ENCODE measurements at regions not wholly inside any gene's neighbourhood (a gene's known extent, or its start where the extent isn't known, plus 50 kb on each side); places are given as distances from the start of the nearest gene placed in this dataset.
"Not testable (repeated sequence)": the region's sequence is repeated elsewhere in the genome, so short reads cannot be mapped to it uniquely, and the experiment has no call there.

DNA sequence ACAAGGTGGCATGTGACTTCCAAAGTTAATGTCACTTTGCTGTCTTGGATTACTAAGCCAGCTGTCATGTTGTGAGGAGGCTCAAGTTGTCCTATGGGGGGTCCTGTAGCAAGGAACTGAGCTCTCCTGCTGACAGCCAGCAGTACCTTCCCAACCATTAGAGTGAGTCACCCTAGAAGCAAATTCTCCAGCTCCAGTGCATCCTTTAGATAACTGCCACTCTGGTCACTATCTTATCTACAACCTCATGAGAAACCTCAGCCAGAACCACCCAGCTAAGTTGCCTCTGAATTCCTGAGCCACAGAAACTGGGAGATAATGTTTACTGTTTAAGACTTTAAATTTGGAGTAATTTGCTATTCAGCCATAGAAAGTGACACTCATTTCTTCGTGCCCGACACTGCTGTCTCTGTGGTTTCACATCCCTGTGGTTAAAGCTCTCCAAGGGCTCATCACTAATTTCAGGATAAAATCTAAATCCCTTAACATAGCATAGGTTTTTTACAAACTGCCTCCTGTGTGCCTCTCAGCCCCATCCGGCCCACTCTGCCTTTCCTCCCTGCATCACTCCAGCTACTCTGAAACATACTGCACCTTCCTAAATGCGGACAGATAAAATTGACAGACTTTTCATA, 83.5 kb downstream of the PRR15 start:
- intact Hi-C loops (cut with DNase I) = no loop called here

DNA sequence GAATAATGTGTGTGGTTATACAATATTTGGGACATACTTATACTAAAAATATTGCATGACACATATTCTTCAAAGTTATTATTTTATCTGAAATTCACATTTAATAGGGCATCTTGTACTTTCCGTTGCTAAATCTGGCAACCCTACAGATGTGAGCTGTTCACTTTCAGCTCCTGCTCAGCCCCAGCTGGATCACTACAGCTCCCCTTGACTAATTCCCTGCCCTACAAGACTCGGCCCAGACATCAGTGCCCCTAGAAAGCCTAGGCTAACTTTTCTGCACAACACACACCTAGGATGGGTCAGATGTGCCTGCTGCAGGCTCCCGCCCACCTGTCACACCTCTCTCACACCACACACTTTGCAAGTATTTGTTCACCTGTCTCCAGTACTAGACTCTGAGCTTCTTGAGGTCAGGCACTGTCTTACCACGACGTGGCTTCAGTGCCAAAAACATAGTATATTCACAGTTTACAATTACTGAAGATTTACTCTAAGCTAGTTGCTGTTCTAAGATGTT, 84.1 kb downstream of the PRR15 start:
- H3K27me3 ChIP-seq; H3K36me3 ChIP-seq; DNase-seq; H3K27ac ChIP-seq; intact Hi-C loops (cut with DNase I); H3K9me3 ChIP-seq; H3K4me1 ChIP-seq (ENCODE audit: insufficient read depth); H3K4me3 ChIP-seq: not testable (repeated sequence)
- 69 to 80% (median 73%) methylated on average over 5 of the region's 5 CpGs for WGBS, 3 donors

More for the DNA sequence above, 83.5 kb downstream of the PRR15 start:
- DNase-seq = no peak
- WGBS, 3 donors = 80 to 83% (median 82%) methylated on average over 4 of the region's 4 CpGs
- Histone ChIP-seq H3K9me3 (no peaks in the 10 kb centered on the region), H3K36me3 (no peaks in the 10 kb centered on the region), H3K27ac (no peak overlapping the region), H3K27me3 (no peaks in the 10 kb centered on the region), H3K4me1 (ENCODE audit: insufficient read depth) (no peaks in the 10 kb centered on the region), H3K4me3 (no peak overlapping the region)
- TF ChIP-seq, protein P1, sequence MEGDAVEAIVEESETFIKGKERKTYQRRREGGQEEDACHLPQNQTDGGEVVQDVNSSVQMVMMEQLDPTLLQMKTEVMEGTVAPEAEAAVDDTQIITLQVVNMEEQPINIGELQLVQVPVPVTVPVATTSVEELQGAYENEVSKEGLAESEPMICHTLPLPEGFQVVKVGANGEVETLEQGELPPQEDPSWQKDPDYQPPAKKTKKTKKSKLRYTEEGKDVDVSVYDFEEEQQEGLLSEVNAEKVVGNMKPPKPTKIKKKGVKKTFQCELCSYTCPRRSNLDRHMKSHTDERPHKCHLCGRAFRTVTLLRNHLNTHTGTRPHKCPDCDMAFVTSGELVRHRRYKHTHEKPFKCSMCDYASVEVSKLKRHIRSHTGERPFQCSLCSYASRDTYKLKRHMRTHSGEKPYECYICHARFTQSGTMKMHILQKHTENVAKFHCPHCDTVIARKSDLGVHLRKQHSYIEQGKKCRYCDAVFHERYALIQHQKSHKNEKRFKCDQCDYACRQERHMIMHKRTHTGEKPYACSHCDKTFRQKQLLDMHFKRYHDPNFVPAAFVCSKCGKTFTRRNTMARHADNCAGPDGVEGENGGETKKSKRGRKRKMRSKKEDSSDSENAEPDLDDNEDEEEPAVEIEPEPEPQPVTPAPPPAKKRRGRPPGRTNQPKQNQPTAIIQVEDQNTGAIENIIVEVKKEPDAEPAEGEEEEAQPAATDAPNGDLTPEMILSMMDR (IDR thresholded peaks at IDR 0.05) = no peak
- TF ChIP-seq POLR2A (IDR thresholded peaks at IDR 0.05) = no peak
- TF ChIP-seq EP300 (IDR thresholded peaks at IDR 0.05) = no peak

DNA sequence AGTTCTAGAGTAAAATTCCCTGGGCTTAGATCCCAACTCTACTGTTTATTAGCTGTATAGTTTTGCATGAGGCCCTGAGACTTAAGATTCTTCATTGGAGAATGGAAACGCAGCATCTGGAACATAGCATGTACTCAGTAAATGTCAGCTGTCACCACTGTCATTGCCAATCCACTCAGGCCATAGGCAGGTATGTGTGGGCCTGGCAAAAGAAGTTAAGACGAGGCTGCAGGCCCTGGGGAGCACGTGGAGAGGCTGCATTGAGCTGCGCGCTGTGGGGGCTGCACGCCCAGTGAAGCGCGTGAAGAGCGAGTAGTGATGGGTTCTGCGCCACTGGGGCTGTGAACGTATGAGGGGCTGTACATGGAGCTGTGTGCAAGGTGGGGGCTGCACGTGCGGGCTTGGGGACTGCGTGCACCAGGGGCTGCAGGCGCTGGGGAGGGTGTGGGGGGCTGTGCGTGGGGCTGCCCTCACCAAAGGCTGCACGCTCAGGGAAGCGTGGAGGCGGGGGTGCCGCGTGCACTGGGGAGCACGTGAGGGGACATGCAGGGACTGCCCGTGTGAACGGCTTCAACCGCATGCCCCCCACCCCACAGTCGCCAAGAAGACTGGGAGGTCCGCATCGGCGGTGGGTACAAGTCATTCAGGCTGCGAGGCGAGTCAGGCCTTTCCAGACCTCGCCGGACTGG, 85.5 kb downstream of the PRR15 start:
- WGBS, 3 donors = 96 to 97% (median 97%) methylated on average over 21 to 33 of the region's 33 CpGs
- Histone ChIP-seq H3K9me3 (no peaks in the 10 kb centered on the region), H3K36me3 (no peaks in the 10 kb centered on the region), H3K4me3 (no peak overlapping the region), H3K27ac (no peak overlapping the region), H3K4me1 (ENCODE audit: insufficient read depth) (no peaks in the 10 kb centered on the region), H3K27me3 (no peaks in the 10 kb centered on the region)
- intact Hi-C loops (cut with DNase I) = no loop called here
- no peak for DNase-seq
- TF ChIP-seq, protein P1 (IDR thresholded peaks at IDR 0.05) = no peak
- TF ChIP-seq EP300 (IDR thresholded peaks at IDR 0.05) (no peak), POLR2A (IDR thresholded peaks at IDR 0.05) (no peak)

DNA sequence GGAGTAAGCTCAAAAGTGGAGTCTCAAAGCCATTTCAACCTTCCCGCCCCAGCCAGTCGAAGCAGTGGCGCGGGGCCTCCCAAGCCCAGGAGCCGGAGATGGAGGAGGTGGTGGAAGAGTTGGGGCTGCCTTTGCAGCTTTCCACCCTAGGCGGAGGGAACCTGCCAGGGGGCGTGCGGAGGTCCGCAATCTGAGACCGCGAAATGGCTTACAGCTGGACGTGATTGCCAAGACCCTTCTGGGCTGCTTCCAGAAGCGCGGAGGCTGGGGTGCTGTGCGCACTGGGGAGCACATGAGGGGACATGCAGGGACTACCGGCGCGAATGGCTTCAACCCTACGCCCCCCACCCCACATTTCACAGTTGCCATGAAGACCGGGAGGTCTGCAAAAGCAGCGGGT, 86.2 kb downstream of the PRR15 start:
- Histone ChIP-seq H3K27ac (no peak overlapping the region), H3K9me3 (no peaks in the 10 kb centered on the region), H3K4me1 (ENCODE audit: insufficient read depth) (no peaks in the 10 kb centered on the region), H3K36me3 (no peaks in the 10 kb centered on the region), H3K4me3 (no peak overlapping the region), H3K27me3 (no peaks in the 10 kb centered on the region)
- intact Hi-C loops (cut with DNase I) = loop anchor here in 1 of 4 donors (10.0 kb wide), 1 partner anchor 95 kb away; no protein-coding TSS in a partner anchor
- TF ChIP-seq, protein P1 (IDR thresholded peaks at IDR 0.05) = no peak
- TF ChIP-seq EP300 (IDR thresholded peaks at IDR 0.05) (no peak), POLR2A (IDR thresholded peaks at IDR 0.05) (no peak)
- WGBS, 3 donors = 96 to 98% (median 97%) methylated on average over 21 of the region's 21 CpGs
- DNase-seq = no peak

DNA sequence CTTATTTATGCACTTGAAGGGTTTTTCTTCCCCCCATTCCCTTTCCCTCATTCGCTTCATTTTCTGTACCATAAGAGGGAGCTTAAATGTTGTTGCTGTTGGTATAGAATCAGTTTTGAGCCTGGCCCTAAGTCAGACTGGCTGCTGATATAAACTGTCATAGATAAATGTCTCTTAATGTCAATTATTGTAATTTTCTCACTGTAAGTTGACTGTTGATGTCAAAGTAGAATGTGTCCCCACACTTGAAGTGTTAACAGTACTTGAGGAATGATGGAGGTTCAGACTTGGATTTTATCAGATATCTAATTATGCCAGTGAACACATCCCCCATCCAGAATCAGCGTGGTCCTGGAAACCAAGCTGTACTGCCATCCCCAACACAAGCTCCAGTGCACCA, 87.8 kb downstream of the PRR15 start:
- 96 to 100% (median 97%) methylated on average over 2 of the region's 2 CpGs for WGBS, 3 donors
- TF ChIP-seq, protein P1 (IDR thresholded peaks at IDR 0.05) = no peak
- intact Hi-C loops (cut with DNase I) = loop anchor here in 1 of 4 donors (10.0 kb wide), 1 partner anchor 93 kb away; no protein-coding TSS in a partner anchor
- Histone ChIP-seq H3K36me3 (no peaks in the 10 kb centered on the region), H3K27ac (no peak overlapping the region), H3K27me3 (no peaks in the 10 kb centered on the region), H3K4me3 (no peak overlapping the region), H3K4me1 (ENCODE audit: insufficient read depth) (no peaks in the 10 kb centered on the region), H3K9me3 (no peaks in the 10 kb centered on the region)
- no peak for DNase-seq
